NCI-H2227 (cell line): ENCODE measurements at regions not wholly inside any gene's neighbourhood (a gene's known extent, or its start where the extent isn't known, plus 50 kb on each side); places are given as distances from the start of the nearest gene placed in this dataset.
A peak's percentile ranks its signal among the peaks of the same experiment; 100 is the strongest.
"Not testable (repeated sequence)": the region's sequence is repeated elsewhere in the genome, so short reads cannot be mapped to it uniquely, and the experiment has no call there.

Source experiments
- DNase-seq: peaks from one replicate; lab custom pipeline; 2025; ENCODE audit not compliant: unreplicated experiment; lab: John Stamatoyannopoulos, UW

DNA sequence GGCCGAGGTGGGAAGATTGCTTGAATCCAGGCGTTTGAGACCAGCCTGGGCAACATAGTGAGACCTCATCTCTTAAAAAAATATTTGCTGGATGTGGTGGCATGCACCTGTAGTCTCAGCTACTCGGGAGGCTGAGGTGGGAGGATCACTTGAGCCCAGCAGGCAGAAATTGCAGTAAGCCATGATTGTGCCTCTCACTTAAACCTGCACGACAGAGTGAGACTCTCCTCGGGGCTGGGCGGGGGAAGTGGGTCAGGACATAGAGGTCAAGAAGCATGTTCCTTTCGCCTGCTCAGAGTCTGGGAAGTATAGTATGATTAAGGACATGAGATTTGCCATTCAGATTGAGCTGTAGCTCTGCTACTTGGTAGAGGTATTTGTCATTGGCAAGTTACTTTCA is 52.3 kb downstream of the SEPTIN7 start:
- DNase-seq, result not testable (repeated sequence)

- DNase-seq, result no peak
These were observed 53.5 kb downstream of the SEPTIN7 start for GRCh38 chr7:35854311-35854710.

DNA sequence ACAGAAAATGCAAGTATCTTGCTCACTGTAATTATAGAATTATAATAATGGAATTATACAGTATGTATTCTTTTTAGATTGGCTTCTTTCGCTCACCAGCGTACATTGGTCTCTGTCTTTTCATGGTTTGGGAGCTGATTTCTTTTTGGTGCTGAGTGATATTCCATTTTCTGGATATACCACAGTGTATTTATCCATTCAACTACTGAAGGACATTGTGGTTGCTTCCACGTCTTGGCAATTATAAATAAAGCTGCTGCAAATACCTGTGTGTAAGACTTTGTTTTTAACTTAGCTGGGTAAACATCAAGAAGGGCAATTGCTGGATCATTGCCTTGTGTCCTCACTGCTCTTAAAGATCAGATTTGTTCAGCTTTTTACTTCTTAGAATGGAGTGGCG is 55.3 kb downstream of the SEPTIN7 start:
- no peak for DNase-seq

DNA sequence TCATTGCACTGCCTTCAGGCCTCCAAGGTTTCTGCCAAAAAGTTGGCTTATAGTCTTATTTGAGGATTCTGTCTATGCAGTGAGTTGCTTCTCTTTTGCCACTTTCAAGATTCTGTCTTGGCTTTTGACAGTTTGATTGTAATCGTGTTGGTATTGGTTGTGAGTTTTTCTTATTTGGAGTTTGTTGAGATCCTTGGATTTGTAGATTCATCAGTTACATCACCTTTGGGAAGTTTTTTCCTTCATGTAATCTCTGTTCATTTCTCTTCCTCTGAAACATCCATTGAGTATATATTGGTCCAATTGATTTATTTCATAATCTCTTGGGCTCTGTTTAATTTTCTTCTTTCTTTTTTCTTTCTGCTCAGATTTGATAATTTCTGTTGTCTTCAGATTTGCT is 59.8 kb downstream of the SEPTIN7 start:
- no peak for DNase-seq

GRCh38 chr7:35865287-35865686 is 64.4 kb downstream of the SEPTIN7 start:
- DNase-seq, result no peak

DNA sequence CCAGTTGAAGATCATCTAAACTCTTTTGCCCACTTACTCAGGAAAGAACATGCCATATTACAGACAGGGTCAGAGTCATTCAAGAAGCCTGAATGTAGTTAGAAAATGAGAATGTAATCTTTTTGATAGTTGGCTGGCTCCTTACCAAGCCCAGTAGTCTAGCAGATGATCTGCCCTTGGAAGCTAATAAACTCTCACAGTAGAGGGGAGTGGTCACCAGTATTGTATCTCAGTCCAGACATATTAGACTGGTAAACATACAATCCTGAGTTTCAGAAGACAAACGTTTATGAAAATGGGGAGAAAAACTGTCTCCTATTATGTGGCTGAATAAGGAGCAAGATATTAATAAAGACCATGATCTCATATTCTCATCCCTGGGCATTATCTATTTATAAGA is 65.3 kb downstream of the SEPTIN7 start:
- DNase-seq, result no peak

DNA sequence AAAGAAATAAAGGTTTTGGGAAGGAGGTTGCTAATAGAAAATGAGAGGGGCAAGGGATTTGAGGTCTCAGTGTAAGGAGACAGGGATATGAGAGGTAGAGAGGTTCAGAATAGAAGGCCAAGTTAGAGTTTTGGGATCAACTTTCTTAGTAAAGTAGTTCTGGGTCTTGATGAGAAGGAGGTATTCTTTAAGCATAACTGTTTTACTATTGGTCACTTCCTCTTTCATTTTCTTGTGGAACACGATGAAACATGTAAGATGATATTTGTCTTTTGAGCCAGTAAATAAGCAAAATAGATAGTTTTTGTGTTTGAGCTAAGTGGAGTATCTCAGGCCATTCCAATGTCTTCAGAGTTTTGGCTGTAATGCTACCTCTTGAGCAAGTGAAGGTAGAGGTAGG is 68.3 kb downstream of the SEPTIN7 start:
- not testable (repeated sequence) for DNase-seq

GRCh38 chr7:35869810-35870209 is 69.0 kb downstream of the SEPTIN7 start:
- DNase-seq, result no peak

DNA sequence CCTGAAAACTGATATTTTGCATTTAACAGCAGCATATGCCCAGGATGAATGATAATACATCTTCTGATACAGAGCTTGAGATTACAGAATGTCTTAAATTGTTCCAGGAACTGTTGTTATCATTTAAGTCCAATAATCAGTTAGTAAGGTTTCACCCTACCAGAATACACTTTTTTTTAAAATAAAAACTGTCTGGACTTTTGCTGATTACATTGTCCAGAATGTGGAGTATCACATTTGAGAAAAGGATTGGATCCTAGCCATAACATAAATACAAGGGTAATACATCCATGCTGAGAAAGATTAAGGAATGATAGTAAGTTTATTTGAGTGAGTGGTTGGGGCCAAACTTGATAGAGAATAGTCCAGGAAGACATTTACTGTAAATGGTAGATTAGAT is 71.0 kb downstream of the SEPTIN7 start:
- DNase-seq, result no peak

DNA sequence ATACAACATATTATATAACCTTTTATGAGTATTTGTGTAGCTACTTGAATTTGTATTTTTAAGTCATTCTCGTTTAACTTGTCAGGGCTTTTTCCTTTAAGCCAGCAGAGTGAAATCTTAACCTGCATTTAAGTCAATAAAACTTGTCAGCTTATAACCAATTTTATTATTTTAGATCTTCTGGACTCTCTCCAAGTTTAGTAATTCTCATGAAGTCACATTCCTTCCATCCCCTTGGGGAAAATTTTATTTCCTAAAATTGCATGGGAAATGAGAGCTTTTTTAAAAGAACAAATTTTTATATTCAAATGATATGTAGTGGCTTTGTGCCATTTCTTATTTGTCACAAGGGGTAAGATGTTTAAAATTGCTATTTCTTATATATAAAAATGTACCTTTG is 74.0 kb downstream of the SEPTIN7 start:
- DNase-seq, result no peak

GRCh38 chr7:35875292-35875691 is 74.4 kb downstream of the SEPTIN7 start:
- DNase-seq, result no peak

GRCh38 chr7:35878351-35878750 is 77.5 kb downstream of the SEPTIN7 start:
- no peak for DNase-seq

- DNase-seq, result not testable (repeated sequence)
These were observed 86.6 kb downstream of the SEPTIN7 start for GRCh38 chr7:35887430-35887829.

DNA sequence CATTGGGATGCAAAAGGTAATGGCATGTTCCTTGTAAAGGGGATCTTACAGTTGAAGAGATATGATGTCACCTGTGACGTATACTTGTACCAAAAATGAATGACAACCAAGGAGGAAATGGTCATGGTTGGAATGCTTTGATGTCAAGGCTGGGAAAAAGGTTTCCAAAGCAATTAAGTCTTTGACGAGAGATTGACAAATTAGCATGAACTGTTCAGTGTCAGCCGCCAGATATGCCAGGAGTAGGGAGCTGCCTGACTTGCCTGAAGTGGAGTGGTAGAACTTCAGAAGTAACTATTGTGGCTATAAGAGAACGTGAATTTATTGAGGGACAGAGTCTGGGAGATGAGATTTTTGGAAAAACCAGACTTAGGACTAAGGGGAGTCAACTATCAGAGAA is 88.1 kb downstream of the SEPTIN7 start:
- DNase-seq, result no peak

DNA sequence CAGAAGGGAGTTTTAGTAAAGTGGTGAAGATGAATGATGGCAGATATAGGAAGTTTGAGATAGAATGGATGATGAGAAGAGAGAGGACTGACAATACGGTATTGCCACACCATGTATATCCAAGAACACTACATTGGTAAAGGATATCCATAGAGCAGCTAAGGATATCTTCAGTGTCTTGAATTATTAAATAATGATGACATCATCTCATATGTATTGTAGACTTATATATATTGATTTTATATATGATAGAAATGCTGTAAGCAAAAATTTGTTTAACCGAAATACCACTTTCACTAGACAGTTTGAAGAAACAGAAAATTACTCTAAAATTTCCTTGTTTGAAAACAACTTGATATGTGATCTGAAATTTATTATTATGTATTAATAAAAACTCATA is 89.0 kb downstream of the SEPTIN7 start:
- no peak for DNase-seq

GRCh38 chr7:35891004-35891830 is 90.4 kb downstream of the SEPTIN7 start:
- DNase-seq, result no peak

DNA sequence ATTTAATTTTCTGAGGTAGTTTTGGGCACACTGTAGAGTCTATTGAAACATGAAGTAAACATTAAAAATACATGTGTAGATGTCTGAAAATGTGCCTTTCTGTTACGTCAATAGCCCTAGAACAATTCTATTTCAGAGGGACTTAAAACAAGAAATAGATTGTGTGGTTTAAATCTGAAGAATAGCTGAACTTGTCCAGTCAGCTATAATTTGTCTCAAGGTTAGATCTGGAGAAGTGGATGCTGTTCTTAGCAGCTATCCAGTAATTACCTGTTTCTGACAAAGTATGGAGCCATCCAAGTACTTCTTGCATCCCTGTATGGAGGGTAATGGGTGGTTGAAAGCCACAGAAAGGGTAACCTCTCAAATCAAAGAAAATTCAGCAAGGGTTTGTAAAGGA is 92.8 kb downstream of the SEPTIN7 start:
- no peak for DNase-seq

DNA sequence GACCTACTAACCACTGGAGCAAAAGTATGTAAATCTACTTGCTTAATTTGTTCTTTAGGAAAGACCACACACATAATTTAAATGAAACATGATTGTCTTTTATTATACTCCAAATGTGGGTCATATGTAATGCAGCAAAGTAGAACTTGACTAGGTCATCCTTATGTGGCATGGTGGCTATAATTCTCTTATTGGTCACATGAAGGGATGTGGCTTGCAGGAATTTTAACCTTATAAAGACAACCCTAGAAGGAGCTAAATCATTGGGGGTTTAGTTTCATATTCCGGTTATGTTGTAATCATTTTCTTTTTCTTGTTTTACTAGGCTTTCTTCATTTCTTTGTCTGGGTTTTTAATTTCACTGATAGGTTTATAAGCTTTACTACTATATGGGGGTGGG is 93.9 kb downstream of the SEPTIN7 start:
- no peak for DNase-seq

GRCh38 chr7:35900651-35901050 is 99.8 kb downstream of the SEPTIN7 start:
- DNase-seq, result no peak

- no peak for DNase-seq
These were observed 104.7 kb downstream of the SEPTIN7 start for GRCh38 chr7:35905555-35905954.

GRCh38 chr7:35906191-35906908 is 105.5 kb downstream of the SEPTIN7 start:
- DNase-seq, result peak; percentile 70
